OCI-LY3 (cell line): ENCODE measurements at regions not wholly inside any gene's neighbourhood (a gene's known extent, or its start where the extent isn't known, plus 50 kb on each side); places are given as distances from the start of the nearest gene placed in this dataset.

Source experiments
- H2AFZ ChIP-seq: fragments of 200-600, 300-600 bp; shearing (Covaris generic); 2 replicates; pipeline ENCODE4 v1.6.0; 2014; ENCODE audit warnings: antibody characterized with exemption, low read depth, low read length
- H3K27ac ChIP-seq: fragments of 200-600, 300-600 bp; sonication (generic); 2 replicates; pipeline ENCODE4 v1.5.1; 2014; ENCODE audit warnings: mild to moderate bottlenecking, low read length, moderate library complexity, mixed read lengths
- H3K27me3 ChIP-seq: fragments of 200-600, 300-600 bp; sonication (generic); 2 replicates; pipeline ENCODE4 v1.6.1; 2014; ENCODE audit warnings: low read depth, low read length, mixed read lengths
- H3K36me3 ChIP-seq: fragments of 200-600, 300-600 bp; sonication (generic); replicated peaks from 2 replicates; pipeline ENCODE3; 2014; ENCODE audit warnings: low read depth, low read length, mixed read lengths
- H3K4me1 ChIP-seq: fragments of 300-600, 200-600 bp; sonication (generic); 2 replicates; pipeline ENCODE4 v1.6.1; 2014; ENCODE audit warnings: low read length, mixed read lengths
- H3K4me2 ChIP-seq: fragments of 200-600, 300-600 bp; sonication (generic); 2 replicates; pipeline ENCODE4 v1.6.1; 2014; ENCODE audit warnings: low read length, mixed read lengths
- H3K4me3 ChIP-seq: fragments of 300-600, 200-600 bp; sonication (generic); 2 replicates; pipeline ENCODE4 v1.5.1; 2014; ENCODE audit warnings: antibody characterized with exemption, mild to moderate bottlenecking, low read length, moderate library complexity
- H3K79me2 ChIP-seq: fragments of 300-600, 200-600 bp; shearing (Covaris generic); 2 replicates; pipeline ENCODE4 v1.6.1; 2014; ENCODE audit warnings: mild to moderate bottlenecking, low read length, mixed read lengths
- H3K9ac ChIP-seq: fragments of 300-600, 200-600 bp; shearing (Covaris generic); 2 replicates; pipeline ENCODE4 v1.6.0; 2014; ENCODE audit warnings: mild to moderate bottlenecking, low read length, moderate library complexity
- H3K9me3 ChIP-seq: fragments of 200-600, 300-600 bp; shearing (Covaris generic); 2 replicates; pipeline ENCODE4 v1.6.1; 2014; ENCODE audit warnings: low read length, mixed read lengths; ENCODE audit not compliant: insufficient read depth
- H4K20me1 ChIP-seq: fragments of 200-600, 300-600 bp; sonication (generic); 2 replicates; pipeline ENCODE4 v1.6.1; 2016; ENCODE audit warnings: low read length, mixed read lengths; ENCODE audit not compliant: insufficient read depth
- CTCF ChIP-seq: fragments of 200-600, 300-600 bp; sonication (generic); IDR thresholded peaks from 2 replicates; pipeline ENCODE4 v1.5.1; 2014; ENCODE audit warnings: antibody characterized with exemption, low read length, low read depth
- EZH2phosphoT487 ChIP-seq: fragments of 200-600 bp; shearing (Covaris generic); IDR thresholded peaks from 2 replicates; pipeline ENCODE4 v1.6.1; 2018; ENCODE audit warnings: antibody characterized with exemption, mixed run types, low read depth

GRCh38 chr5:12003680-12004079 is 99.4 kb upstream of the CTNND2 start:
- no peaks in the 10 kb centered on the region for H3K79me2 ChIP-seq
- H3K4me3 ChIP-seq: no peak overlapping the region
- no peaks in the 10 kb centered on the region for H3K27me3 ChIP-seq
- H3K4me1 ChIP-seq: no peaks in the 10 kb centered on the region
- H3K27ac ChIP-seq: no peak overlapping the region
- no peak overlapping the region for H2AFZ ChIP-seq
- H3K9me3 ChIP-seq: no peaks in the 10 kb centered on the region
- H4K20me1 ChIP-seq: no peaks in the 10 kb centered on the region
- TF ChIP-seq CTCF: no peak
- no peak for TF ChIP-seq EZH2phosphoT487
- no peaks in the 10 kb centered on the region for H3K36me3 ChIP-seq
- no peak overlapping the region for H3K9ac ChIP-seq
- no peak overlapping the region for H3K4me2 ChIP-seq

GRCh38 chr5:11998397-11998796 is 94.2 kb upstream of the CTNND2 start:
- TF ChIP-seq CTCF (no peak), EZH2phosphoT487 (no peak)
- Histone ChIP-seq H3K9ac (no peak overlapping the region), H2AFZ (no peak overlapping the region), H3K4me1 (no peaks in the 10 kb centered on the region), H4K20me1 (no peaks in the 10 kb centered on the region), H3K9me3 (no peaks in the 10 kb centered on the region), H3K36me3 (no peaks in the 10 kb centered on the region), H3K4me2 (no peak overlapping the region), H3K4me3 (no peak overlapping the region), H3K27ac (no peak overlapping the region), H3K27me3 (no peaks in the 10 kb centered on the region), H3K79me2 (no peaks in the 10 kb centered on the region)

GRCh38 chr5:11997942-11998341 is 93.7 kb upstream of the CTNND2 start:
- H3K4me3 ChIP-seq: no peak overlapping the region
- no peak overlapping the region for H3K27ac ChIP-seq
- H3K9ac ChIP-seq: no peak overlapping the region
- TF ChIP-seq EZH2phosphoT487: no peak
- no peak for TF ChIP-seq CTCF
- no peaks in the 10 kb centered on the region for H3K4me1 ChIP-seq
- no peaks in the 10 kb centered on the region for H3K9me3 ChIP-seq
- no peaks in the 10 kb centered on the region for H4K20me1 ChIP-seq
- H3K27me3 ChIP-seq: no peaks in the 10 kb centered on the region
- no peak overlapping the region for H2AFZ ChIP-seq
- no peak overlapping the region for H3K4me2 ChIP-seq
- no peaks in the 10 kb centered on the region for H3K79me2 ChIP-seq
- no peaks in the 10 kb centered on the region for H3K36me3 ChIP-seq

- H3K4me3 ChIP-seq: no peak overlapping the region
- H4K20me1 ChIP-seq: no peaks in the 10 kb centered on the region
- no peaks in the 10 kb centered on the region for H3K9me3 ChIP-seq
- H3K4me1 ChIP-seq: no peaks in the 10 kb centered on the region
- no peak overlapping the region for H3K9ac ChIP-seq
- H3K79me2 ChIP-seq: no peaks in the 10 kb centered on the region
- no peak overlapping the region for H3K27ac ChIP-seq
- TF ChIP-seq CTCF (no peak), EZH2phosphoT487 (no peak)
- no peak overlapping the region for H2AFZ ChIP-seq
- H3K36me3 ChIP-seq: no peaks in the 10 kb centered on the region
- H3K27me3 ChIP-seq: no peaks in the 10 kb centered on the region
- no peak overlapping the region for H3K4me2 ChIP-seq
Measured at GRCh38 chr5:11992518-11992917, 88.3 kb upstream of the CTNND2 start.
